SJCRH30 (cell line): ENCODE measurements at regions not wholly inside any gene's neighbourhood (a gene's known extent, or its start where the extent isn't known, plus 50 kb on each side); places are given as distances from the start of the nearest gene placed in this dataset.

Source experiments
- DNase-seq, 2 experiments: peaks; one replicate each; pipeline ENCODE4 v3.0.0-alpha.2; 2015 to 2020
- H3K27ac ChIP-seq: fragments of 250-450 bp; sonication (Bioruptor Pico); 2 replicates; pipeline ENCODE4 v1.5.1; 2020; ENCODE audit warnings: mild to moderate bottlenecking, moderate library complexity
- H3K27me3 ChIP-seq: fragments of 250-450 bp; sonication (Bioruptor Pico); 2 replicates; pipeline ENCODE4 v1.5.1; 2020; ENCODE audit warnings: mild to moderate bottlenecking, moderate library complexity
- H3K36me3 ChIP-seq: fragments of 250-450 bp; sonication (Bioruptor Pico); 2 replicates; pipeline ENCODE4 v1.5.1; 2020; ENCODE audit warnings: mild to moderate bottlenecking, moderate library complexity
- H3K4me1 ChIP-seq: fragments of 250-450 bp; sonication (Bioruptor Pico); 2 replicates; pipeline ENCODE4 v1.5.1; 2020; ENCODE audit warnings: mild to moderate bottlenecking, moderate library complexity
- H3K4me3 ChIP-seq: fragments of 250-450 bp; sonication (Bioruptor Pico); 2 replicates; pipeline ENCODE4 v1.5.1; 2020; ENCODE audit warnings: mild to moderate bottlenecking, moderate library complexity
- H3K9me3 ChIP-seq: fragments of 250-450 bp; sonication (Bioruptor Pico); replicated peaks from 2 replicates; pipeline ENCODE4 v1.5.1; 2020; ENCODE audit warnings: mild to moderate bottlenecking, moderate library complexity

DNA sequence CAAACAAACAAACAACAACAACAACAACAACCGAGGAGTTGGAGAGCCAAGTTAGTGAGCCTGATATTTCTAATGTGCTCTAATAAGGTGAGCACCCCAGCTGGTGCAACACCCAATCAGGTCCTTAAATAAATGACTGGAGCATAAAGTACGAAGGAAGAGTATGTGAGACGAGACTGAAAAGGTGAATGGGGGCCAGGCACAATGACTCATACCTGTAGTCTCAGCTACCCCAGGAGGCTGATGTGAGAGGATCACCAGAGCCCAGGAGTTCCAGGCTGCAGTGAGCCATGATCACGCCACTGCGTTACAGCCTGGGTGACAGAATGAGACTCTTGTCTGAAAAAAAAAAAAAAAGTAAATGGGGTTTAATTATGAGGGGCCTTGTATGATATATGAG lies 152.0 kb upstream of the ZRANB2 start:
- DNase-seq, result no peak
- no peak overlapping the region for H3K4me3 ChIP-seq
- H3K4me1 ChIP-seq, result peaks cover 8% of the 10 kb centered on the region; the same call in 1 of the 2 replicates
- no peak overlapping the region for H3K27ac ChIP-seq
- no peaks in the 10 kb centered on the region for H3K27me3 ChIP-seq
- H3K36me3 ChIP-seq, result no peaks in the 10 kb centered on the region
- H3K9me3 ChIP-seq, result no peaks in the 10 kb centered on the region

GRCh38 chr1:71232166-71232763 lies 151.4 kb upstream of the ZRANB2 start:
- DNase-seq, result no peak
- Histone ChIP-seq H3K27ac (no peak overlapping the region), H3K9me3 (no peaks in the 10 kb centered on the region), H3K4me1 (peaks cover 8% of the 10 kb centered on the region; the same call in 1 of the 2 replicates), H3K27me3 (no peaks in the 10 kb centered on the region), H3K36me3 (no peaks in the 10 kb centered on the region), H3K4me3 (no peak overlapping the region)

DNA sequence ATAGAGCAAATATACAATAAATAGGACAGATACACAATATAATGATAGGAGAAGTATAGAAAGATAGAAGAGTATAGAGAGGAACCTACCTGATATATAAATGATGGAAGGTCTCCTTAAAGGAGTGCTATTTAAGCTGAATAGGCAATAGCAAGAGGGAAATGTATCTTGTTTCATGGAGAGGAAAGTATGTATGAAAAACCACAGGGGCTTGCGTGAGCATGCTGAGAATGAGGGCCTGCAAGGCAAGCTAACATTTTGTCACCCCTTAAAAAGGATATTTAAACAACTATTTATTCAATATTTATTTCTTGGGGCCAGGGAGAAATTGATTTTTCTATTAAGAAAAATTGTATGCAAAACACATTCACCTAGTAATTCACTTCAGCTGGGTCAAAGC lies 150.9 kb upstream of the ZRANB2 start:
- no peak overlapping the region for H3K27ac ChIP-seq
- no peaks in the 10 kb centered on the region for H3K36me3 ChIP-seq
- no peaks in the 10 kb centered on the region for H3K27me3 ChIP-seq
- peaks cover 8% of the 10 kb centered on the region; the same call in 1 of the 2 replicates for H3K4me1 ChIP-seq
- peak in 1 of 2 experiments; percentile 17 for DNase-seq
- H3K9me3 ChIP-seq, result no peaks in the 10 kb centered on the region
- H3K4me3 ChIP-seq, result no peak overlapping the region

DNA sequence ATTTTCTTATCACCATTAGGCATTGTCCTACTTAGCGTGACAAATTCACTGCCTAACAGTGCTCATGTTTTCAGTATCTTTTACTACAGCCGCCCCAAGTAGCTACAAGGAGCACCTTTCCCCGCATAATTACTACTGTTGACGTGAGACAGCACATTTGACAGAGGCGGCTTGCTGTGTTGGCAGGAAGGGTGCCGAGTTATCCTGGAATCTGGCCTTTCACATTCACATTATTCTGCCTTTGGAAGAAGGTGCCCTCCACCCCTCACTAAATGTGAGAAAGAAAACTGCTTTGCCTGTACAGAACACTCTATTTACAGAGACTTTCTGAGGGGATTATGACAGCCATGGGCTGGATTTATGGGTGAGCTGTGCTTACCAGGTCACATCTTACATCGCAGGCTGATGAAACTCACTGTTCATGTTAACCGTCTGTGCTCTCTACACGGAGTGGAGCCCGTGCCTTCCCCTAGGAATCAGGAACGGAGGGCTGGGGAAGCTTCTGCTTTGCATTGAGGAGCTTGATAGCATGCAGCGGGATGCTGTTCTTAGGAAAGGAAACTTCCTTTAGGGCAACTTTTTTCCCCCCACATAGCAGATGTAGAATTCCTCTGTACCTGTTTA lies 148.0 kb upstream of the ZRANB2 start:
- peaks cover 8% of the 10 kb centered on the region; the same call in 1 of the 2 replicates for H3K4me1 ChIP-seq
- H3K27ac ChIP-seq, result no peak overlapping the region
- H3K36me3 ChIP-seq, result no peaks in the 10 kb centered on the region
- DNase-seq, result no peak
- no peaks in the 10 kb centered on the region for H3K9me3 ChIP-seq
- H3K4me3 ChIP-seq, result no peak overlapping the region
- H3K27me3 ChIP-seq, result no peaks in the 10 kb centered on the region

GRCh38 chr1:71228241-71228640 lies 147.4 kb upstream of the ZRANB2 start:
- H3K36me3 ChIP-seq, result no peaks in the 10 kb centered on the region
- DNase-seq, result no peak
- H3K9me3 ChIP-seq, result no peaks in the 10 kb centered on the region
- no peak overlapping the region for H3K27ac ChIP-seq
- H3K4me1 ChIP-seq, result peaks cover 8% of the 10 kb centered on the region; the same call in 1 of the 2 replicates
- no peaks in the 10 kb centered on the region for H3K27me3 ChIP-seq
- H3K4me3 ChIP-seq, result no peak overlapping the region

GRCh38 chr1:71224741-71225377 lies 144.0 kb upstream of the ZRANB2 start:
- Histone ChIP-seq H3K27me3 (0 out of 2 replicates have a peak, but pooled peaks cover 3% of the 10 kb centered on the region), H3K27ac (no peak overlapping the region), H3K9me3 (no peaks in the 10 kb centered on the region), H3K4me3 (no peak overlapping the region), H3K36me3 (no peaks in the 10 kb centered on the region), H3K4me1 (no peaks in the 10 kb centered on the region)
- no peak for DNase-seq

DNA sequence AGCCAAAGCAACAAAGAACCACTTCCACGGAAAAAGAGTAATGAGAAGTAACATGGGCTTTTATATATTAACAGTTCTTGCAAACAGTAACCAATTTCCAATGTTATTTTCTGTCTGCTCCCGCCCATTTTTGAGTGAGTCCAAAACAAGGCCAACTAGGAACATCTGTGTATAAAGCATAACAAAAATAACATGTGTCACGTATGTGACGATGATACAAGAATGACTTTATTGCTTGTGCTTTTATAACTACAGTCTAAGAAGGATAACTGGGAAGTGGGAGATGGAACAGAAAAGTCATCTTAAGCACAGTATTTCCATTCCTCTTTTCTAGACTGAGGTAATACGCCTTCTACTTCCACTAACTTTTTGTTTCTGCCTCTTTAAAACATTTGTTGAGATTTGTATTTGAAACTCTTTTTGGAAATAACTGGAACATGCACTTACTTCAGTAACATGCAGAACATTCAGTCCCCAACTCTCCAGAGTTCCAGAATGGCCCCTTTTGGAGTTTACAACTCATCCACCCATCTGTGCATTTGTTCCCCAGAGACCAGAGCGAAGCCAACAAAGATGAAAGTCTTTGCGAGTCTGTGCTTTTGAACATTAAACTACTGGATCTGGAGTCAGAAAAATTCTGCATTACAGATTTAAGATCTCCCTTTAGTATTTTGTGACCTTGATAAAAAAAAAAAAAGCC lies 143.0 kb upstream of the ZRANB2 start:
- Histone ChIP-seq H3K9me3 (no peaks in the 10 kb centered on the region), H3K4me1 (no peaks in the 10 kb centered on the region), H3K27me3 (0 out of 2 replicates have a peak, but pooled peaks cover 3% of the 10 kb centered on the region), H3K27ac (no peak overlapping the region), H3K36me3 (no peaks in the 10 kb centered on the region), H3K4me3 (no peak overlapping the region)
- DNase-seq, result no peak

- Histone ChIP-seq H3K27ac (no peak overlapping the region), H3K9me3 (no peaks in the 10 kb centered on the region), H3K4me3 (no peak overlapping the region), H3K36me3 (no peaks in the 10 kb centered on the region), H3K4me1 (no peaks in the 10 kb centered on the region), H3K27me3 (0 out of 2 replicates have a peak, but pooled peaks cover 3% of the 10 kb centered on the region)
- DNase-seq, result no peak
Measured at GRCh38 chr1:71222668-71223067, 141.8 kb upstream of the ZRANB2 start.

- no peaks in the 10 kb centered on the region for H3K27me3 ChIP-seq
- no peak for DNase-seq
- H3K4me1 ChIP-seq, result no peaks in the 10 kb centered on the region
- H3K36me3 ChIP-seq, result no peaks in the 10 kb centered on the region
- no peak overlapping the region for H3K4me3 ChIP-seq
- H3K9me3 ChIP-seq, result no peaks in the 10 kb centered on the region
- H3K27ac ChIP-seq, result no peak overlapping the region
Measured at GRCh38 chr1:71210718-71211117, 129.9 kb upstream of the ZRANB2 start.

GRCh38 chr1:71203241-71203640 lies 122.4 kb upstream of the ZRANB2 start:
- Histone ChIP-seq H3K27ac (no peak overlapping the region), H3K4me1 (no peaks in the 10 kb centered on the region), H3K9me3 (no peaks in the 10 kb centered on the region), H3K36me3 (no peaks in the 10 kb centered on the region), H3K27me3 (no peaks in the 10 kb centered on the region), H3K4me3 (no peak overlapping the region)
- DNase-seq, result no peak

- no peak for DNase-seq
- Histone ChIP-seq H3K4me1 (no peaks in the 10 kb centered on the region), H3K27me3 (no peaks in the 10 kb centered on the region), H3K4me3 (no peak overlapping the region), H3K9me3 (no peaks in the 10 kb centered on the region), H3K36me3 (no peaks in the 10 kb centered on the region), H3K27ac (no peak overlapping the region)
Measured at GRCh38 chr1:71200503-71200902, 119.7 kb upstream of the ZRANB2 start.

GRCh38 chr1:71196685-71197084 lies 115.8 kb upstream of the ZRANB2 start:
- Histone ChIP-seq H3K27me3 (no peaks in the 10 kb centered on the region), H3K27ac (no peak overlapping the region), H3K4me3 (no peak overlapping the region), H3K36me3 (no peaks in the 10 kb centered on the region), H3K9me3 (no peaks in the 10 kb centered on the region), H3K4me1 (no peaks in the 10 kb centered on the region)
- DNase-seq, result peak in 1 of 2 experiments; percentile 16

GRCh38 chr1:71193153-71193552 lies 112.3 kb upstream of the ZRANB2 start:
- no peaks in the 10 kb centered on the region for H3K9me3 ChIP-seq
- no peaks in the 10 kb centered on the region for H3K27me3 ChIP-seq
- H3K36me3 ChIP-seq, result no peaks in the 10 kb centered on the region
- no peak overlapping the region for H3K4me3 ChIP-seq
- H3K4me1 ChIP-seq, result no peaks in the 10 kb centered on the region
- no peak for DNase-seq
- no peak overlapping the region for H3K27ac ChIP-seq

GRCh38 chr1:71191520-71191919 lies 110.7 kb upstream of the ZRANB2 start:
- Histone ChIP-seq H3K27me3 (no peaks in the 10 kb centered on the region), H3K4me1 (no peaks in the 10 kb centered on the region), H3K27ac (no peak overlapping the region), H3K9me3 (no peaks in the 10 kb centered on the region), H3K36me3 (no peaks in the 10 kb centered on the region), H3K4me3 (no peak overlapping the region)
- DNase-seq, result no peak

- H3K27me3 ChIP-seq, result no peaks in the 10 kb centered on the region
- H3K4me3 ChIP-seq, result no peak overlapping the region
- no peaks in the 10 kb centered on the region for H3K9me3 ChIP-seq
- no peaks in the 10 kb centered on the region for H3K36me3 ChIP-seq
- no peaks in the 10 kb centered on the region for H3K4me1 ChIP-seq
- DNase-seq, result no peak
- H3K27ac ChIP-seq, result no peak overlapping the region
Measured at GRCh38 chr1:71190843-71191242, 110.0 kb upstream of the ZRANB2 start.
